GM19395 (cell line): ENCODE measurements at regions not wholly inside any gene's neighbourhood (a gene's known extent, or its start where the extent isn't known, plus 50 kb on each side); places are given as distances from the start of the nearest gene placed in this dataset.
"Not testable (repeated sequence)": the region's sequence is repeated elsewhere in the genome, so short reads cannot be mapped to it uniquely, and the experiment has no call there.

Experiments used
- ATAC-seq: cut with Tn5 transposase; IDR thresholded peaks from one replicate; pipeline ENCODE4 v1.9.1; 2021; ENCODE audit warnings: mild to moderate bottlenecking, moderate library complexity; ENCODE audit not compliant: unreplicated experiment

DNA sequence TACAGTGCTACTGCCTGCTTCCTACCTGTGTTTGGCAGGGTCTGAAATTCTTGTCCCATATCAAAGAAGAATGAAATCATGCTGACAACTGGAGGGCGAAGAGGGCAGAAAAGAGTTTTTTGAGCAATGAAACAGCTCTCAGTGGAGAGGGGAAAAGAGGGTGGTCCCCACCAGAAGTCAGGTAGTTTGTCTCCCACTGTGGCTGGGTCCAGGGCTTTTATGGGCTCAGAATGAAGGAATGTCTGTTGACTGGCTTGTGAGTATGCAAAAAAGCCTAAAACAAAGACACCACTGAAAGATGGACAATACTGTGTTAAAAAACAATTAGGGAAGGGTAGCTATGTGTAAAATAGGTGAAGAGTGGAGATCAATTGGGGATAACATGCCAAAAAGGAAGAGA, 115.0 kb downstream of the ADAM29 start:
- no peak for ATAC-seq

DNA sequence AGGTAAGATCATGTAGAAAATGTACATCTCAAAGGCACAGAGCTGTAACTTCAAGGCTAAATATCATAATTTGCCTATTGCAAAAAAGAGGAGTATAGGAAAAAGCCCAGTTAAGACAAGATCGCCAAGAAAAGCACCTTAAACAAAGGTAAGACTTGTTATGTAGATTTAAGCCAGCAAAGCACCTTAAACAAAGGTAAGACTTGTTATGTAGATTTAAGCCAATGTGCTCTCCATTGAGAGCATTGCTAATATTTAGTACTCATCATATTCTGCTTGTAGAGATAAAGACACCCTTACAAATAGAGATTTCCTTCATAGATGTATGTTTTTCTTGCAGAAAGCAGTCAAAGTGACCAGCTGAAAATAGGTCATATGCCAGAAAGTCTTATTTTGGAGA, 115.8 kb downstream of the ADAM29 start:
- no peak for ATAC-seq

DNA sequence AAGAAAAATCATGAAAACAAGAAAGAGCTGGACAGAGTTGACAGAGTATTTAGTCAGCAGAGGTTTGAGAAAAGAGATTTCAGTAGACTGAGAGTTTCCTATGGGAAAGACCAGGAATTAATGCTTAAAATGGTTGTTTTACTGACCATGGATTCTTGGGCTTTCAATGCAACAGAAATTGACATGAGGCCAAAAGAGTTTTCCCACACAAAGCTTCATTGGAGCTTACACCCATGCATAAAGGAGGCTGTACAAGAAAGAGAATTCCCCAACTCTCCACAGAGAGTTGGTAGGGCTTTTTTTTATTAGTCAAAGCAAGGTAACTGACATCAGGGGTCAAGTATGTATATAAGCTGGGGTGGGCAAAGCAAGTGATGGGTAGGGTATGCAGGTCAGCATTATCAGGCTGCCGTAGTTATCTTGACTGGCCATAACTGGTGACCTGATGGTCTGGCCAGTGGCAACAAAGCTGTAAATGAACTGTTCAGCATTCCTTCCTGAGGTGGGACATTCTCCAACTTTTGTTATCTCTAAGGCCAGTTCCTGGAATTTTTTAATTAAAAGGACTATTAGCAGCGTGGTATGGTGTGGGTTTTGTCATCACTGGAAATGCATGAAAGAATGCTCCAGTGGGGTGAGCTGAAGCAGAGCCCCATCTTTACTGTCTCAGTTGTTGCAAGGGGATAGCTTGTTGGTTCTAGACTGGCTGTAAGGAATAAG, 117.0 kb downstream of the ADAM29 start:
- ATAC-seq, result no peak

DNA sequence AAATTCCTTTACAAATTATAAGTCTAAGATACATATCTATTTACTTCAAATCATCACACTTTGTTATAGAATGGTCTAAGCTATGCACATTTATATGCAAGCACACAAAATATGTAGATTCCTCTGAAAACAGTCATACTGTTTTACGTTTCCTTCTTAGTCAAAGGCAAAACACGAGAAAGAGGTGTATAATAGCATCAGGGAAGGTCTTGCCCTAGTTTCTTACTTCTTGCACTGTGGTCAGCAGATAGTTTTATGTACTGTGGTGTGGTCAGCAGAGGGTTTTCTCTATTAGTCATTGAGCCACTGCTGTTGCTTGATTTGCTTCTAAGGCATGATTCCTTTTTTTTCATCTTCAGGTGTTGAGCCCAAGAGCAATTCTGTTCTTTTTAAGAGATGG, 117.7 kb downstream of the ADAM29 start:
- ATAC-seq, result peak; percentile 79

DNA sequence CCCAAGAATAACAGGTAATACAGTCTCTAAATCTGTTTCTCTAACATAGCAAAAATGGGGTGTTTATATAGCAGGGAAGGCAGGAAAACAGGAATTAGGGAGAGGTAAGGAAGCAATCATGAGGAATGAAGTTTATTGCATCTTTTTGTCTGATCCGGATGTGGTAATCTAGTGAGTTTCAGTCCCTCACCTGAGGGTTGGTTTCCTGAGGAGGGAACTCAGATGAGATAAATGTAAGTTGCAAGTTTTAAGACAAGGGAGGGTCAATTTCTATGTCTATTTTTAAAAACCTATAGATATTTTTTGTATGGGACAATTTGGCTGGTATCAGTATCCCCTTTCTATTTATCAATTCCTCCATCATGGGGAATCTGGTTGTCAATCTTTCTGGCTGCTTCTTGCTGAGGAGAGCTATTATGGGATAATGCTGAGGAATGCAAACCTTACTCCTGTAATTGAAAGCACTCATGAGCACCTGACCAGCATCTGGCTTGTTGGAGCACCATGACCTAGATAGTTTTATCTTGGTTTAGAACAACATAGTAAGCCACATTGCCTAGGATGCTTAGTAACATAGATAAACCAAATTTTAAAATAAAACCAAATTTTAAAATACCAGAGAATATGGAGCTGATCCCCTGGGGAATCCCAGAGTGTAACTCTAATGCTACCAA, 130.1 kb downstream of the ADAM29 start:
- no peak for ATAC-seq

DNA sequence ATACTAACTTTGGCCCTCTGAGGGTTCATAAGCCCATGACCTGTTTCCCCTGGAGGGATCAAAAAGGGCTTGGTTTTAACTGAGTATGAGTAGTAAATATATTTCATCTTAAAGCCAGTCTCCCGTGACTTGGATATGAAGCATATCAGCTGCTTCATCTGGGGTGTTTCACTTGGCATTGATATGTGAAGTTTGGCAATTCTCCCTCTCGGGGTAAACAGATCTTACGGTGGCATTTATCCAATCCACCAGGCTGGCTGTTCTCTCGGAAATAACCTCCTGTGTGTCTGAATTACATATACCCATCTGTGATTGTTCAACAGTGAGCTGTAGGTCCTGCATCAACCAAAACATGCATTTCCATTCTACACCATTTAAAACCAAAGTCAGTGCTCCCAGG, 130.7 kb downstream of the ADAM29 start:
- no peak for ATAC-seq

DNA sequence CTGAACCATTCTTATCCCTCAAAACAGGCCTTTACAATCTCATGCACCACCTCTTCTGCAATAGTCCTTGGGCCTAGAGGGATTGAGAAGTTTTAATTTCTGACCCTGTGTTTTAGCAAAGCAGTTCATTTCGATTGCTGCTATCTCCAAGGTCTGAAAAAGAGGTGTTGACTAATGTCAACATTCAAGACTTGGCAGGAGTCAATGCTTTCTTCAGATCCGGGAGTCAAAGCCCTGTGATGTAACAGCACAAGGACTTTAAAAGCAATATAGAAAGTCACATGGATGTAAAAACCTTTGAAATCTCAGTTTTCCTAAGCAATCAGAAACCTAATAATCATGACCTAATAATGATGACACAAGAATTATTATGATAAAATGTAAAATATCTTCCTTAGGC, 133.8 kb downstream of the ADAM29 start:
- no peak for ATAC-seq

DNA sequence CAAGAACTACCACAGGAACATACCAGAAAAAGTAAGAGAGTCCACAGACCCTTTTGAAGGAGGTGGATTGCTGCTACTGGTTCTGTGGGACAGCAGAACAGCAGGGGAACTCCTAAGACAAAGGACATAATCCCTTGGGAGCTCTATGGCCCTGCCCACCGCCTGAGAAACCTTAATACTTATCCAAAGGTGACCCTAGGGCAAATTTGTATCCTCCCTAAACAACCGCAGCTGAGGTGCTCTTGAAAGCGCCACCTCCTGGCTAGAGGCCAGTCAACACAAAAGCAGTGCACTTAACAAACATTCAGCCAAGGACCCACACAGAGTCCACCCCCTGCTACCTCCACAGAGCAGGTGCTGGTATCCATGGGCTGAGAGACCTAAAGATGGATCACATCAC, 136.8 kb downstream of the ADAM29 start:
- ATAC-seq, result no peak

DNA sequence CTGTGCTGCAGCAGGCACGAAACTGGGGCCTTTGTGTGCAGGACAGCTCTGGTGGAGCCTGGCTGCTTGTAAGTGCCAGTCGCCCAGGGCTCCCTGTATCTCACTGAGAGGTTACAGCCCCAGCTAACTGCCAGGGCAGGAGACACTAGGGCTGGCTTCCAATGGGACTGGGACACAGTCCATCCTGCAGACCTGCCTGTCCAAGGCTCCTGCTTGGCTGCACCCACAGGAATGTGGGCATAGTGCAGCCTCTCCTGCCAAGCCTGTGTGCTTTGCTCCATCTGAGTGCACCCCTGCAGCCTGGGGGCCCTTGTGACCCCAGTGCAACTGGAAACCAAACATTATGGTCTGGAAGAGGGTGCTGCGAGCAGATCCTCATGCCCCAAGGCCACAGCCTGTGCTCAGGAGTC, 144.0 kb downstream of the ADAM29 start:
- ATAC-seq, result no peak

DNA sequence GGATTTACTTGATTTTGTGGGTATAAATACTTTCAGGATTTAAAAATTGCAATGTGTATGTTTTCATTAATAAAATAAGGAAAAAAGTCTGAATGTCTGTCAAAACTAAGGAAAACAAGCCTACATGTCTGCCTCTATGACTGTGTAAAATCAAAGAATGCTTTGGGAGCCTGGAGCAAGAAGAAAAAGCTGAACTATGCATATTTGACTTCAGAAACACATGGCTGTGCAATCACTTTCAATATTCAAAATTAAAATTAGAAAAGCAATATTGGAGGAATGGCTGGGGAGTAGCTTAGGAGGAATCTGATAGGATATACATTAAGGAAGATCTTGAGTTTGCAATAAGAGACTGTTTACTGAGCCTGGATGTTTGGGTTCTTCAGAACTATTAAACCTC, 147.1 kb downstream of the ADAM29 start:
- ATAC-seq, result no peak

DNA sequence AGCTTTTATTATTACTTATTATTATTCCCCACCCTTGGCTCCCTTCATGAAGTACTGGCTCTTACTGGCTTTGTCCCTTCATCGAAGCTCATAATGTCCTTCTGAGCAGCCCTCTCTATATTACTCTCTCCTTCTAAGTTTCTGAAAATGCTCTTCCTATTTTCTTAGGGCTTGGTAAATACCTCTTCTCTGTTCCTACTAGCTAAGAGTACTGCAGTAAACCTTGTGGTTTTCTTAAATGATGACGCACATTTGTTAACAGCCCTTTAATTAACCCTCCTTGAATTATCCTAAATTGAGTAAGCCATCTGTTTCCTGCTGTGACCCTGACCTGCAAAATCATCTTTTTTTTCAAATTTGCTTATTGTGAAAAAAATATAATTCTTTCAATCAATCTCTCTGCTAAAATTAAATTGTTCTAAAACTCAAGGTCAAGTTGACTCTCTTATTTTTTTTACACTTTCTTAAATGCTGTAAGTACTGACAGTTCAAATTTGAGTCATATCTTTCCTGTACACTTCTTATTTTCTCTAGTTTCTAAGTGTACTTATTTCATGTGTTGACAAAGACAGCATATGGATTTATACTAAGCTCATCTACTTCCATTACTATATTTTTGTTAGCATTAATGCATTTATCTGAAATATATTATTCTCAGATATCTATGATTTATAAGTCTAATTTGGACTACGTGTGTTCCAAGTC, 148.9 kb downstream of the ADAM29 start:
- ATAC-seq, result no peak

DNA sequence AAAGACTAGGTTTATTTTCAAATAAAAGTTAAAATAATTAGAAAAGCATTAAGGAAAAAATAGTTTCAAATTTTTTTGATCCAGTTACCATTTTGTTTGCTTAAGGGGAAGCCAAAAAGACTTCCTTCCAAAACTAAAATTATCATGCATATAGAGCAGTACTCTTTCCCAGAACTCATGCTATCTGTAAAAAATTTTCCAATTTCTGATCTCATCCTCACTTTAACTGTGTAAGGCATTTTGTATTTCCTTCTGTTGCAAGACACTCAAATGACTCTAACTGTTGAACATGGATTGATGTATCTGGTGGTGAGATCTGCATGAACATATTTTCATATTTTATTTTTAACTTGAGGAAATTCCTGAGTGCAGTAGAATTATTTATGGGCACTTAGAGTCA, 150.1 kb downstream of the ADAM29 start:
- ATAC-seq, result no peak

DNA sequence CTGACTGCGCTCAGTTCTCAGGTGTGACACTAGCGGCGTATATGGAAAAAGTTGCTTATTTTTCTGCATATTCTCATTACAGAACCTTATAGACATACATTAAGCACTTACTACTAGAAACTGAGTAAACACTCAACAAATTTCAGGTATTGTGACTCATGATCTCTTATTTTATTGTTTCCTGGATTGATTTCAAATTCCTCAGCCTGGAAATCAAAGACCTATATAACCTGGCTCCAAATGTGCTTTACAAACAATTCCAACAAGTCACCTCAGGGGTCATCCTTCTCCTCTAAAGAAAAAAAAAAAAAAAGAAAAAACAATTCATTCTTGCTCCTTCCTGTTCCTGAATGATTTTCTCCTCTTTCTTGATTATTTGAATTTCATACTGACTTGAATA, 152.3 kb downstream of the ADAM29 start:
- no peak for ATAC-seq

DNA sequence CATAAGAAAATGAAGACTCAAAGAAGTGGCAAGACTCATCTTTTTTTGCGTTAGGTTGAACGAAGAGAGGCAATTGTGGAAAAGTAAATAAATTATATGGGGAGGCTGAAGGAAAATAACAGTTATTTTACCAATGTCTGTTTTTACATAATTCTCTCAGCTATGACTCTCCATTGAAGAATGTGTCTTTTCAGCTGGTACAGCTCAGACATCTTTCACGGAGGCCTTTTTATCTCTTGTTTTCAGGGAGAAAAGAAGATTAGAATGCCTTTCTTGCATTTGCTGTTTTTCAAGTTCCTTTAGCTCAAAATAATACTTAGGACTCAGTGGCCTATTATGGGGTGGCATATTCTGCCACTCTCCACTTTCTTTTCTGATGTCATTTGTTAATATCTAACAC, 153.0 kb downstream of the ADAM29 start:
- ATAC-seq, result no peak

DNA sequence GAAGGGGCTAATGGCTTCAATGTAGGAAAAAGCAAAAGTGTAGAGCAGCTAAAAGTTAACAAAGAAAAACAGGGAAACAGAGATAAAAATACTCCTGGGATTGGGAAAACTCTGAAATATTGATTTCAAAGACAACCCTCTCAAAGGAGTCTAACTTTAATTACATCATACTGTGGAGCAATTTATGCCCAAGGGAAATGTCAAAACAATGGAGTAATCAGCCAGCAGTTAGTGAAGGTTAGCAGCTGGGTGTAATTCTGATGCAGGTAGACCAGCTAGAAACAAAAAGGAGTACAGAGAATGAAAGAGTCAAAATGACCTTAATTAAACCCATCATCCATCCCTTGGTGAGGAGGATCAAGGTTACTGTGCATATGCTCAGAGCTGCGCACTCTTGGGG, 169.0 kb downstream of the ADAM29 start:
- ATAC-seq, result no peak

DNA sequence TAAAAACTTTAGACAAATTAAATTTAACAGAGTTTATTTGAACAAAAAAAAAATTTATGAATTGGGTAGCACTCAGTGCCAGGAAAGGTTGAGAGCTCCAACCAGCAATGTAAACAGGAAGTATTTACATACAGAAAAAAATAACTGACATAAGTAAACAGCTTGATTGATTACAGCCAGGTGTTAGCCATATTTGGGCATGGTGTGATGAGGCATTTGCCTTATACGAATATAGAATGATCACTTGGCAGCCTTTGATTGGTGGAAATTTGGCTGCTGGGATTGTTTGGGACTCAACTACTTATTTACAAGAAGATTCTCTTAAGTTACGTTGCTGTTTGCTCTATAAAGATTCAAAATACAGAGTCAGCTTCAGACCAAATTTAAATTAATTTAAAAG, 172.0 kb downstream of the ADAM29 start:
- no peak for ATAC-seq

DNA sequence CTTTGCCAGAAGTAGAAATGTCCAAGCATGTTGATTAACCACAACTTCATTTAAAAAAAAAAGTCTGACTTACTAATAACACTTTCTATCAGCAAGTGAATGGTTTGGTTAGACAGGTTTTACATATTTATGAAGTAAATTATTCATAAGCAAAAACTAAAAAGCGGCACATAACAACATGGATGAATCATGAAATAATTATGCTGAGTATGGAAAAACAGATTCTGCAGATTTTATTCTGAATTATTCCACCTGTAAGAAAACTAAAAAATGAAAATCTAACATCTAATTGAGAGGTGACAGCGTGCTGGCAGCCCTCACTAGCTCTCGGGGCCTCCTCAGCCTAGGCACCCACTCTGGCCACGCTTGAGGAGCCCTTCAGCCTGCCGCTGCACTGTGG, 173.5 kb downstream of the ADAM29 start:
- no peak for ATAC-seq

DNA sequence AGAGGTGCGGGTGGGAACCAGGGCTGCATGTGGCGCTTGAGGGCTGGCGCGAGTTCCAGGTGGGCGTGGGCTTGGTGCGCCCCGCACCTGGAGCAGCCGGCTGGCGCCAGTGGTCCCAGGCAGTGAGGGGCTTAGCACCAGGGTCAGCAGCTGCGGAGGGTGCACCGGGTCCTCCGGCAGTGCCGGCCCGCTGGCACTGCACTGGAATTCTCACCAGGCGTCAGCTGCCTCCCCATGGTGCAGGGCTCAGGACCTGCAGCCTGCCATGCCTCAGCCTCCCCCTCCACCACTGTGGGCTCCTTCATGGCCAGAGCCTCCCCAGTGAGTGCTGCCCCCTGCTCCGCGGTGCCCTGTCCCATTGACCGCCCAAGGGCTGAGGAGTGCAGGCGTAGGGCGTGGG, 174.0 kb downstream of the ADAM29 start:
- no peak for ATAC-seq

DNA sequence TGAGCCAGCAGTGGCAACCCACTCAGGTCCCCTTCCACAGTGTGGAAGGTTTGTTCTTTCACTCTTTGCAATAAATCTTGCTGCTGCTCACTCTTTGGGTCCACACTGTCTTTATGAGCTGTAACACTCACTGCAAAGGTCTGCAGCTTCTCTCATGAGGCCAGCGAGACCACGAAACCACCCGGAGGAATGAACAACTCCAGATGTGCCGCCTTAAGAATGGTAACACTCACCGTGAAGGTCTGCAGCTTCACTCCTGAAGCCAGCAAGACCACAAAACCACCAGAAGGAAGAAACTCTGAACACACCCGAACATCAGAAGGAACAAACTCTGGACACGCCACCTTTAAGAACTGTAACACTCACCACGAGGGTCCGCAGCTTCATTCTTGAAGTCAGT, 174.9 kb downstream of the ADAM29 start:
- not testable (repeated sequence) for ATAC-seq

DNA sequence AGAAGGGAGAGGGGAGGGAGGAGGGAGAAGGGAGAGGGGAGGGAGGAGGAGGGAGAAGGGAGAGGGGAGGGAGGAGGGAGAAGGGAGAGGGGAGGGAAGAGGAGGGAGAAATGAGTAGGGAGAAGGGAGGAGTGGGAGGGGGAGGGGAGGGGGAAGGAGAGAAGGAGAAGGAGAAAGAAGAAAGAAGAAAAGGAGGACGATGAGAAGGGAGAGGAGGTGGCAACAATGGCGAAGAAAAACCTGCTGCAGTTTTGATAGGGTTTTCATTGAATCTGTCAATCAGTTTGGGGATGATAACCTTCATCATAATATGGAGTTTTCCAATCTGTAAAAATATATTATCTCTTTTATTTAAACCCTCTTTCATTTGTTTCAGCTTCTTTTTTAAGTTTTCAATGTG, 185.2 kb downstream of the ADAM29 start:
- ATAC-seq, result no peak

DNA sequence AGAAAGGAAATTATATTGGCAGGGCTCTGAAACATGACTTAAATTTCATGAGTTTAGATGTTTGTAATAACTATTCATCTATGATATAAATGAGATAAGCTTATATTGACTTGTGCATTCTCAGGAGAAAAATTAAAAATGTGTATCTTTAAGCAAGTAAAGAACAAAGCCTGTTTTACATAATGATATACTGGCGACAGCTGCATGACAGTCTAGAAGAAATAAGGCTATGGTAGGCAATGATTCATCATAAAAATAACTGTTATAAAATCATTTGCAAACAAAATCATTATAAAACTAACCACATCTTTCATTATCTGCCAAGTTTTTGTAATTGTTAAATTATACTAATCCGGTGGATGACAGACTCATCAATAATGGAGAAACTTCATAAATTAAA, 188.1 kb downstream of the ADAM29 start:
- no peak for ATAC-seq

DNA sequence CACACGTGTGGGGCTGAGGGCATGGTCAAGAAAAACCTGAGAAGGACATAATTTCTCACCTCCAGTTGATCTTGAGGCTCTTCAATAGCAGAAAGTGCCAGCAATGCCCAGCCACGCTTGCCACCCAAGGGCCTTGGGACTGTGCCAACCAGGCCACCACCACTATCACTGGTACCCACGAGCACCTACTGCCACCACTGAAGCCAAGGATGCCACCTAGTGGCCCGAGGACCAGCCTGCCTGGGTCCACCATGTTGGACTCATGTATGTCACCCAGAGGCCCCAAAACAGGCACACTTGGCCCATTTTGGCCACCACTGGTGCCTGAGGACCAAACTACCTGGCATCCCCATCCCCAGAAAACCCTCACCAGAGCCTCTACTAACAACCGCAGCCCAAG, 191.8 kb downstream of the ADAM29 start:
- ATAC-seq, result no peak
